ENCODE measurements at regions not wholly inside any gene's neighbourhood (a gene's known extent, or its start where the extent isn't known, plus 50 kb on each side); places are given as distances from the start of the nearest gene placed in this dataset.
"Not testable (repeated sequence)": the region's sequence is repeated elsewhere in the genome, so short reads cannot be mapped to it uniquely, and the experiment has no call there.

DNA sequence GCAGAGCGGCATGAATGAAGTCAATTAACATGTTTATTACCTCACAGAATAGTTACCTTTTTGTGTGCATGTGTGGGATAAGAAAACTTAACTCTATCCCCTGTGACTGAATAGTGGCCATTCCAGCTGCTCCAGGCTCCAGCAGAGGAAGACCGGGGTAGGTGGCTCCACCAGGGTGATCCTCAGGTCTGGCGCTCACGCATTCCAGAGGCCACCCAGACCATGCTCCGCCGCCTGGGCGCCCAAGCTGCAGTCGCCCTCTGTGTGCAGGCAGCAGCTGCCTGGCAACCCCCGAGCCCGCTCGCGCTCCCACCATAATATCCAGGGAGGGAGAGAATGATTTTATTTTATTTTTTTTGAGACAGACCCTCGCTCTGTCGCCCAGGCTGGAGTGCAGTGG is 1474.5 kb upstream of the TPTE start:
- not testable (repeated sequence) for DNase-seq (ENCODE audit: low read depth)

- not testable (repeated sequence) for DNase-seq (ENCODE audit: low read depth)
These were observed 1453.9 kb upstream of the TPTE start for GRCh38 chr21:9067515-9067914.

- DNase-seq (ENCODE audit: low read depth), result not testable (repeated sequence)
These were observed 1452.8 kb upstream of the TPTE start for GRCh38 chr21:9068622-9069021.

GRCh38 chr21:9070703-9071102 is 1450.7 kb upstream of the TPTE start:
- DNase-seq (ENCODE audit: low read depth), result peak; percentile 4

DNA sequence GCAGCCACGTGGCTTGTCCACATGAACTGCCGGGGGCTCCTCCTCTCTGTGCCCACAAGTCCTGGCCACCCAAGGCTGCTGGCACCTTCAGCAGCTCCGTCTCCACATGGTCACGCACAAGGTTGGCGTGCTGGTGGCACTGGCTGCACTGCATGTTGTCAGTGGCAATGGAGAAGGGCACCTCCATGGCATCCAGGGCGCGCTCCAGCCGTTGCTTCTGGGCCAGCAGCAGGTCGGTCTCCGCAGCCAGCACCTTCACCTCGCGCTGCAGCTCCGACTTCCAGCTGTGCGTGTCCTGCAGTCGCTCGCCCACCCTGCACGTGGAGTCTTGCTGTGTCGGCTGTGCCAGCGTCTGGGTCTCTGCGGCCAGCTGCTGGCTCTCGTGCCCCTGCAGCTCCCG is 1448.4 kb upstream of the TPTE start:
- DNase-seq (ENCODE audit: low read depth), result not testable (repeated sequence)

DNA sequence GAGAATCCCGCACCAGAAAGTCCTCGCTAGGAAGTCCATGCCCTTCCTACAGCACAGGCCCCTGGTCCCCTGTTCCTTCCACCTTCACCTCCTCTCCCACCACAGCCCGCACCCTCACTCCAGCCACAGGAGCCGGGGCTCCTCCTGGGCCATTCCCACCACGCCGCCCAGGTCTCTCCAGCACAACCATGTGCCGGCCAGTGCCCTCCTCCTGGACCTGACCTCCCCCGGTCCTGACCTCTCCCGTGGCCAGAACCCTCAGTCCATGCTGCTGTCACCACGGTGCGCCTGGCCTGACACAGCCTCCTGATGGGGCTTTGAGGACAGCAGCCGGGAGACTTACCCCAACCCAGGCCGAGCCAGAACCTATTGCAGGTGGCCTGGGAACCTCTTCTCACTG is 1446.6 kb upstream of the TPTE start:
- not testable (repeated sequence) for DNase-seq (ENCODE audit: low read depth)

DNA sequence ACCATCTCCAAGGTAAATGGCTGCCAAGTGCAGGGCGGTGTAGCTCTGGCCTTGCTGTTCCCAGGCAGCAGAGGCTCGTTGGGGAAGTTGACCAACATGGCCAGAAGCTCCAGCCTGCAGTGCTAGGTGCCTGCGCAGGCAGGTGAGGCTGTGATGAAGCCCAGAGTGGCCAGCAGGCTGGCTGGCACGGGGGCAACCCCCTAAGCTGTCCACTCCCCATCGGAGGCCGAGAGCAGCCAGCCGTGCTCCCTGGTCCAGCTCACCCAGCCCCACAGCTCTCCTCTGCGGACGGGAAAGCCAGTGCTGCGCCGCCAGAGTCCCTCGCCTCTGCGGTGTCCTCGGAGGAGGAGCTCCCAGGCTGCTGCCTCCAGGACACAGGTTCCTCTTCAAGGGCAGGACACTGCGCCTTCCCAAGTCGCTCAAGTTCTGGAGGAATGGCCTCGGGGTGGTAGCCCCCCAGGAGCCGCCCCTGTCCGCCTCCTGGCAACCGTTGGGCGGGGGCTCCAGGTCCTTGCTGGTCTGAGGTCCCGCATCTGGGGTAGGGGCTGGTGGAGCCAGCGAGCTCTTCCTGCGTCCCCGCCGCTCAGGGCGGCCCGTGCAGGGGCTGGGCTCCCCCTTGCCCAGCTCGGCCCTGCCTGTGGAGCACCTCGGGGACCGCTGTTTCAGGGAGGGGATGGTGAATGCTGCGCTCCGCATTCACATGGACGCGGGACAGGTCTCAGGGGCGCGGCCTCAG is 1438.1 kb upstream of the TPTE start:
- not testable (repeated sequence) for DNase-seq (ENCODE audit: low read depth)

- DNase-seq (ENCODE audit: low read depth), result not testable (repeated sequence)
These were observed 1435.1 kb upstream of the TPTE start for GRCh38 chr21:9086299-9086698.

- not testable (repeated sequence) for DNase-seq (ENCODE audit: low read depth)
These were observed 1433.6 kb upstream of the TPTE start for GRCh38 chr21:9087816-9088215.

GRCh38 chr21:9129741-9130140 is 1391.6 kb upstream of the TPTE start:
- not testable (repeated sequence) for DNase-seq (ENCODE audit: low read depth)

- DNase-seq (ENCODE audit: low read depth), result not testable (repeated sequence)
These were observed 1390.6 kb upstream of the TPTE start for GRCh38 chr21:9130817-9131216.

Data from activated T-cell treated with anti-CD3 and anti-CD28 coated beads for 48 hours (primary cell).